Stimulated activated CD8-positive, alpha-beta memory T cell treated with anti-CD3 and anti-CD28 coated beads, Interleukin-12 subunit alpha, Interleukin-12 subunit beta, amount 100 ng/mL, for 24 hours (primary cell): ENCODE measurements at regions not wholly inside any gene's neighbourhood (a gene's known extent, or its start where the extent isn't known, plus 50 kb on each side); places are given as distances from the start of the nearest gene placed in this dataset.
"Not testable (repeated sequence)": the region's sequence is repeated elsewhere in the genome, so short reads cannot be mapped to it uniquely, and the experiment has no call there.

Experiments used
- DNase-seq: peaks from one replicate; pipeline ENCODE4 v3.0.0-alpha.2; 2020; ENCODE audit errors: extremely low read depth

GRCh38 chr1:43042773-43043457 is 84.2 kb upstream of the SLC2A1 start:
- DNase-seq: no peak

- no peak for DNase-seq
These were observed 83.5 kb upstream of the SLC2A1 start for GRCh38 chr1:43042127-43042526.

DNA sequence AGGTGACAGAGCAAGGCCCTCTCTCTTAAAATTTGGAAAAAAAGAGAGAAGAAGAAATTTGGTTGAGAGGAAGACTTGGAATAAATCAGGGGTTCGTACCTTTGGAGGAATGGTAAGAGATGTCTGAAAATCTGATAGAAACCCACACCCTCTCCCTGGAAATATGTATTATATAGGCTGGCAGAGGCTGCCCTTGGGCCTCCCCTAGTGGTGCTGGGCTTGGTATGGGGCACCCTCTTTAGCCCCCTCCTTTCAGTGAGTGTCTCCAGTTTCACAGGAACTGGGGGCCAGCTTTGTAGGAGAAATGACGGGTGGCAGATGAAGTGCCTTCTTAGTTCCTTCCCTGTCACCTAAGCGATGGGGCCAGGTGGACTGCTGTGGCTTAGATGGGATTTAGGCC is 82.9 kb upstream of the SLC2A1 start:
- DNase-seq: no peak

DNA sequence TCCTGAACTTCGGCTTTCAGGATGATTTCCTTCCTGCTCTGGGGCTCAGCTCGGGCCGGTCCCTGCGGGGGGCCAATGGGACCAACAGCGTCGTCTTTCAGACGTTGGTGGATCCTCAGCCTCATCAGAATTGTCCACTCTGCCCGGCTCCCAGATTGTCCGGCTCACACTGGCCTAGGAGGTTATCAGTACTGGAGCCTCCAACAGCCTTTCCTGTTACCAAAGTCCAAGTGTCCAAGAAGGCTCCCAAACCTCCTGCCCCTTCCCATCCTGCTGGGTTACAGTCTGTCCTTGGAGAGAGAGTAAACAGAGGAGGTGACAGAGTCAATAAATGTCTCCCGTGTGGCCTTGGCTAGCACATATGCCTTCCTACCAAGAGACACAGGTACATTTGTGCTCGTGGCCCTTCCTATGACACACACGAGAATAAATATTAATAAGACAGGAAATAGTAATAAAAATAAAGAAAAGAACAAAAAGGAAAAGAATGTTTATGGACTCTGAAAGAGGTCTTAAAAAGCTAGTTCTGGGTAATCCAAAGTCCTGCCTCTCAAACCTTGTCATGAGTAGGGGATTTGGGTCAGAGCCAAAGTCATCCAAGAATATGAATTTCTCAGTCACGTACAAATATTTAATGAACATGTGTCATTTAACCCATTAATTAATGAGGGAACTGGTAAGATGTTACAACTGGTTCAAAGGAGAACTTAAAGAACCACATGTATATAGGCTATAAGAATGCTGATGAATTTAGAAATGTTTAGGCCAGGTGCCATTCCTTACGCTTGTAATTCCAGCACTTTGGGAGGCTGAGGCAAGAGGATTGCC is 80.8 kb upstream of the SLC2A1 start:
- no peak for DNase-seq

DNA sequence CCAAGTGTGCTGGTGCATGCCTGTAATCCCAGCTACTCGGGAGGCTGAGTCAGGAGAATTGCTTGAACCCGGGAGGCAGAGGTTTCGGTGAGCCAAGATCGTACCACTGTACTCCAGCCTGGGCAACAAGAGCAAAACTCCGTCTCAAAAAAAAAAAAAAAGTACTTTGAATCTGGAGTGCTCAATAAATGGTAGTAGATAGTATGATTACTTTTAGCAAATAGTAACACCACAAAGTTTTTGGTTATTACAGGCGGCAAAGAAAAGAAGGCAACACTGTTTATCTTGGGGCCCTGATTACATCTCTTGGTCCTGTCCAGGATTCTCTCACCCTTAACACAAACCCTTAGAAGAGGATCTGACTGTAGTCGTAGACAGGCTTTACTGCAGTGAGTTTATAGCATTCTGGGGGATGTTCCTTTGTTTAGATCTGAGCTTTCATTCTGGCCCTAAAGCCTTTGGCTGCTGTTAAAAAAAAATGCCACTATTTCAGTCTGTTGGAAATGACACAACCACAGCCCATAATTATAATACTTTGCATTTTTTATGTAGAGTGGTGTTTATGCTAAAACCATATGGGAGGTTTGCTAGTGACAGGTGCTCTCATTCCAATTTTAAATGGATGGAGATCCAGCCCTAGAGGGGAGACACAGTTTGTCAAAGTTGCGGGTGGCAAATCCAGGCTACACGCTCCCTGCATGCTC is 79.7 kb upstream of the SLC2A1 start:
- DNase-seq: no peak

- no peak for DNase-seq
These were observed 78.8 kb upstream of the SLC2A1 start for GRCh38 chr1:43037466-43037865.

DNA sequence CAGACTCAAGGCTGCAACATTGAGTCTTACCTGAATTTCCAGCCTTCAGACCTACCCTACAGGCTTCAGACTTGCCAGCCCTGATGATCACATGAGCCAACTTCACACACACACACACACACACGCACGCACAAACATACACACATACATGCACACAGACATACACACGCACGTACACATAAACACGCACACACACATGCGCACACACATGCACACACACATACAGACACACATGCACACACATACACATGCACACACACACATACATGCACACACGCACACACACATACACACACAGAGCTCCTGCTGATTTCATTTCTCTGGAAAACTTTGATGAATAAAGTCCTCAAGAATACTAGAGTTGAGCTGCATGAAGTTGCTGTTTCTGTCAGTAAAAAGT is 78.3 kb upstream of the SLC2A1 start:
- DNase-seq: no peak

- DNase-seq: no peak
These were observed 77.4 kb upstream of the SLC2A1 start for GRCh38 chr1:43035821-43036741.

GRCh38 chr1:43034778-43035177 is 76.1 kb upstream of the SLC2A1 start:
- no peak for DNase-seq

- DNase-seq: no peak
These were observed 75.6 kb upstream of the SLC2A1 start for GRCh38 chr1:43034195-43034658.

DNA sequence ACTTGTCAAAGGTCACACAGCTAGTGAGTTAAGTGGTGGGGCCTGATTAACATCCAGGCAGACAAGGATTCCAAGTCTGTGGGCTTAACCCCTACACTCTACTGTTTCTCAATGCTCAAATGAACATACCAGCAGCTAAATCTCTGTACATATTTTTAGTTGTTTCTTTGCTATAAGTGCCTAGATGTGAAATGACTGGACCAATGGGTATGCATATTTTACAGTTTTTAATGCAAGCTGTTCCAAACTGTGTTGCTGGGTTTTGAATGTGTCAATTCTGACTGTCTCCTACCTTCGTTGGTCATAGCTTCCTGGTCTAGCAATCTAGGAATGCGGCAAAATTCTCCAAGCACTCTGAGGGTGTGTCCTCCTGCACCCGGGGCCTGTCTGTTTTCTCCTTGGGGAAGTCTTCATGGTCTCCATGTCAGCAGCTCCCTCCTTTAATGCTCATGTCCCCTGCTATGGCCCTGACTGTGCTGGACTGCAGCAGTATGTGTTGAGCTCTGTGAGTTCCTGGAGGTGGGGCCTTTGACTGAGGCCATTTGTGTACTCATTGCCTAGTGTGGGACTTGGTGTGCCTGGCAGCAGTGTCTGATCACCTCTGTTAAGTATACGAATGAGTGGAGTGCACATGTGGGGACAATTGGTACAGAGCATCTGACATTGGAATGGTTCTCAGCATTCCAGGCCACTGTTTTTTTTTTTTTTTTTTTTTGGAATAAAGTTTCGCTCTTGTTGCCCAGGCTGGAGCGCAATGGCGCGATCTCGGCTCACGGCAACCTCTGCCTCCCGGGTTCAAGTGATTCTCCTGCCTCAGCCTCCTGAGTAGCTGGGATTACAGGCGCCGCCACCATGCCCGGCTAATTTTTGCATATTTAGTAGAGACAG is 72.9 kb upstream of the SLC2A1 start:
- no peak for DNase-seq

GRCh38 chr1:43024905-43025304 is 66.2 kb upstream of the SLC2A1 start:
- DNase-seq: no peak

DNA sequence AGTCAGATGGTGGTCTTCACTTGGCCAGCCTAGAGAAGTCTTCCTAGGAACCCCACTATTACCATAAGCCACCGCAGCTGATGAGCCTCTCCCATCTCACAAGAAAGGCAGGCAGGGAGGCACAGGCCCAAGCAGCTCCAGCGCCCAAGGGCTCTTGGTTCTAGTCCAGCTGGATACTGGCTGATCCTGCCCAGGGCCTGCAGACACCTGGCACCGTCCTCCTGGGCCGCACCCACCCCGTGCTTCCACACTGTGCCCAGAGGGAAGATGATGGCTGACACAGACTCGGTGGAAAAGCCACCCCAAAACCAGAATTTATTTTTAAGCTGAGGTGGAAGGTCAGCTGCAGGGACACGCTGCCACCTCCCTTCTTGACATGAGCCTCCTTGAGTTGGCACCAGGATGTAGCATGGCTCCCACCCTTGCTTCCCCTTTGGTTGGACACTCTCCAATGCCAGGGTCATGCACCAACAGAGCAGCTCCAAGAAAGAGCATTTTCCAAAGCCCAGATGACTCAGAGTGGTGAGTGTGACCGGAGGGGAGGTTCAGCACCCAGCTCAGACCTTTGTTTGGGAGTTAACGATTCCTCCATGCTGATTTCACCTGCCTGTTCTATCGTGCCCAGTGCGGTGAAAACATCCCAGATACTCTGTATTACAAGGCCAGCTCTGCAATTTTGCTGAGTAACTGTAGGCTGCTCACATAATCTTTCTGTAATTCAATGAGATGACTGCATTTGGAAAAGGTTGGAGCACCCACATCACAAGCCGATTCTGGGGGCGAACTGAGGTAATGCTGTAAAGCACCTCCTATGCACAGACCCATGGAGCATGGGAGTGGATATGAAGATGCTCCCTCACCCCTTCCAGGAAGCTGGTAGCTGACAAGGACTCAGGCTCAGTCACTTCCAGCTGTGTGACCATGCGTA is 63.1 kb upstream of the SLC2A1 start:
- DNase-seq: no peak

DNA sequence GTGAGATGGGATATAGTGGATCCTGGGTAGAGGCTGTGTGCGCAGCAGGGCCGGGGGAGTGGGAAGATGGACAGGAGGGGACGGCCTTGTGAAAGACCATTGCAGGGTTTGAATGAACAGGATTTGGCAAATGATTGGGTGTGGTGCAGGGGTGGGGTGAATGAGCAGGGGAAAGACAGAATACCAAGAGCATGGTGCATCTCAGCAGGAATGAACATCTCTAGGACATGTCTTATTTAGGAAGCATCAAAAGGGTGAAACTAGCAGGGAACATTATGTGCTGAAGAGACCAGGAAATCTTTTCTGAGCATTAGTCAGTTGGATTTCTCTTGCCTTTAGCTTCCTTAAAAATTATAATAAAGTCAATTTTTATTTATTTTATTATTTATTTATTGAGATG is 60.6 kb upstream of the SLC2A1 start:
- no peak for DNase-seq

- DNase-seq: no peak
These were observed 59.5 kb upstream of the SLC2A1 start for GRCh38 chr1:43018121-43018520.

DNA sequence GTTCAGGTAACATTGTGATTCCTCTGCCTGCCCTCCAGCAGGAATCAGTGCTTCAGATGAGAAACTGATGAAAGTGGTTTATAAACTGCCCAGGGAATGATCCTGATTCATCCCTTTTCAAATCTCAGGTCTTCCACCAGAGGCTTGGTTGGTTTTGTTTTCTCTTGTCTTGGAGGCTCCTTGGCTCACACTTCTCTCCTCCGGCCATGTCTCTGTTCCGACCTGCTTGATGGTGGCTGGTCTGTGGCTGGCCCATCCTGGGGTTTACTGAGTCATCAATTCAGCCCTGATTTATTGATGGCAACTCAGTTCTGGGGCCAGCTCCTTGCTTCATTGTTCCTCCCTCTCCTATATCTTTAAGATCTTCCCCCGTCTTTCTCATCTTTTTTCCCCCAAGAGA is 56.6 kb upstream of the SLC2A1 start:
- no peak for DNase-seq

GRCh38 chr1:43014579-43014978 is 55.9 kb upstream of the SLC2A1 start:
- DNase-seq: not testable (repeated sequence)

DNA sequence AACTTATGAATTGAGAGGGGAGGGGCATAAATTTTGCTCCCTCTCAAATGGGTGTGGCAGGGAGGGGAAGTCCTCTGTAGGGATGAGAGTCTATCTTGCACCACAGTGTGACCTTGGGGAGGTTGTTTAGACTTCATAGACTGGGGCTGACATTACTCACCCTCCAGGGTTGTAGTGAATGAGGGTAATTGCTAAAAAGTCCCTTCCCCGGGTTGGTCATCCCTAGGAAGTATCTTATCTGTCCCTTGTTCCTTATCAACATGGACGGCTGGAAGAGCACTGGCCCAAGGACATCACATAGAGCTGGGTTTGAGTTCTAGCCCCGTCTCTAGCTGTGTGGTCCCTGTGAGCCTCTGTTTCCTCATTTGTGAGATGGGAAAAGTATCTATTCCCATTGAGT is 52.4 kb upstream of the SLC2A1 start:
- no peak for DNase-seq

GRCh38 chr1:43009274-43009673 is 50.6 kb upstream of the SLC2A1 start:
- DNase-seq: no peak
